Stimulated activated CD4-positive, alpha-beta T cell treated with anti-CD3 and anti-CD28 coated beads, Interleukin-1b, Interleukin-23, amount 100 ng/mL, for 24 hours (primary cell): ENCODE measurements at regions not wholly inside any gene's neighbourhood (a gene's known extent, or its start where the extent isn't known, plus 50 kb on each side); places are given as distances from the start of the nearest gene placed in this dataset.
"Not testable (repeated sequence)": the region's sequence is repeated elsewhere in the genome, so short reads cannot be mapped to it uniquely, and the experiment has no call there.

Experiments used
- DNase-seq, 4 experiments: peaks; one replicate each; pipeline ENCODE4 v3.0.0-alpha.2; 2020; ENCODE audit warnings: low read depth in 4 of 4, low spot score in 1 of 4

DNA sequence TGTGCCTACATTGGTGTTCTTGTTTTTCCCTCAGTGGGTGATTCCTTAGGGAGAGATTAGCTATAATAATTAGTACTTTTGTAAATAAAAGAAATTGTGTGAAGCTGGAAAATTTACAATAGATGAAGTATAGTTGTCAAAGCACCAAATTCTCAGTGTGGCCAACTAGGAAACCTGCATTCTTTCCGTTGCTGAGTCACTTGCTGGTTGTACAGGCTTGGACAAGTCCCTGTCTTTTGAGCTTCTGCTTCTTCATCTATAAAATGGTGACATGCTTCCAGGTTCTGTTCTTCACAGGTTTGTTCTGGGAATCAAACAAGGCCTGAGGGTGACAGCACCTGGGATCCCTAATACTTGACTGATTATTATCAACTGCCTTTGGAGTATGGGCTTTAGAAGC lies 184.1 kb upstream of the HES1 start:
- DNase-seq, result no peak

DNA sequence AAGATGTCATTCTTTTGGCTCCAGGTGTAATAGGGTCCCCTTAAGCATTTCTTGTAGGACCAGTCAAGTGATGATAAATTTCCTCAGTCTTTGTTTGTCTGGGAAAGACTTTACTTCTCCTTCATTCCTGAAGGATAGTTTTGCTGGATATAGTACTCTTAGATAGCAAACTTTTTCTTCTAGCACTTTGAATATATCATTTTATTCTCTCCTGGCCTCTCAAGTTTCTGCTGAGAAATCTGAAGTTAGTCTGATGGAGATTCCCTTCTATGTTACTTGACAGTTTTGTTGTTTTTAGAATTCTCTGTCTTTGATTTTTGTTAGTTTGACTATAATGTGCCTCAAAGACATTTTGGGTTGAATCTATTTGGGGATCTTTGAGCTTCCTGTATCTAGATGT lies 181.2 kb upstream of the HES1 start:
- DNase-seq, result no peak

DNA sequence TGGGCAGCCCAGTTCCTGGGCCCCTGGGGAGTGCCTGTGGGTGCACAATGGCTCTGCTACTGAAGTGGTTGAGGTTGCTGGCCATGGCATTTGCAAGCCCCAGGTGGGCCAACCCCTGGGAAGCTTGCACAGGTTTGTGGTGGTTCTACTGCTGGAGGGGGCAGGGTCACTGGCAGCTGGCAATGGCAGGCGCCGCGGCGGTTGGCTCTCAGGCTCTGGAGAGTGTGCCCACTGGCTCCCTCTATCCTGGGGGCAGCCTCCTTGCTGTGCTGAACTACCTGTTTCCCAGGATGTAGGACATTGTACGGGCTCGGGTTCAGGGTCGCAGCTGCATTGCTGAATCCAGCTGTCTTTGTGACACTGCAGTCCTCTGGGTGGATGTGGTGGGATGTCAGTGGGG lies 180.2 kb upstream of the HES1 start:
- DNase-seq, result no peak

DNA sequence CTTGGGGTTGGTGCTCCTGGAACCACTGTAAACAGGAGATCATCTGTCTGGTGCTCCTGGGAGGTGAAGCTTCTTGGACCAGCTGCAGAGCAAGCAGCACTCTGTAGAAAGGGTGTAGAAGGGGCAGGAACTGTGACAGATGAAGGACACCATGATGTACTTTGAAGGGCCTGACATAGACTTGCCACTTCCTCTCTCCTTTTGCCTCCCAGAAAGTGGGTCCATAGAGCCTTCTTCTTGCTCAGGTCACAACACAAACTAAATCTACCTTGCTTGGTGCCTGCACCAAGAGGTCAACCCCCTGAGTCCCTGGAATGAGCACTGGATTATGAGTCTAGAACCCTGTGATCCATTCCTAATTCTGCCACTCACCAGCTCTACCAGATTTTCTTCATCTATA lies 176.1 kb upstream of the HES1 start:
- no peak for DNase-seq

DNA sequence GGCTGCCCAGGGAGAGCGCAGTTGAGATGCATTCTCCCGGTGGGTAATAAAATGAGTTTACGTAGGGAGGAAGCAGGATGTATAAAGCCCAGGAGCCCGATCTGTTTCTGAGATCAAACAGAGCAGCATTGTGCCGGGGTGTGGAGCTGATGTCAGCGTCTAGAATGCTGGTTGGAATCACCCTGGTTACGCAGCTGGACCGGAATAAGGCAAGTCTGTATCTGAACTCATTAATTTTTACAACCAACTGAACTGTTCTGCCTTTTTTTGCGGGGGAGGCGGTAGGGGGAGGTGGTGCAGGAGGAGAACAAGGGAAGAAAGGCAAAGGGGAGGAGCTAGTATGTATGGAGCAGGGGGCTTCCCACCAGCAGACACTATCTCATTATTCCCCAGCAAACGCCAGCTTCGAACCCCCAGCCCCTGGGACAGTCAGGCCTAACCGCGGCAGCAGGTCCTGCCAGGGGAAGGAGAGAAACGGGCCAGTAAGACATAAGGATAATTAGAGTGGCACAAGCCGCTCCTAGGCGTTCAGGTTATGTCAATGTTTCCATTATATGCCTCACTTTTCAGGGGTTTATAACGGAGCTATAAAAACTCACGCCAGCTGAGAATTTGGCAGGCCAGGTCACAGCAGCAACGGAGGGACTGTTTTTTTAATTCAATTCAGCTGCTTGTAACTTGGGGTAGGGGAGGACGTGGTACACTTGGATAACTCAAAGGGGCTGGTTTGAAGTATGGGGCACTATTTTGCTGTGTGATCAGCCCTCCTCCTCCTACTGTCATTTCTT lies 175.3 kb upstream of the HES1 start:
- no peak for DNase-seq

DNA sequence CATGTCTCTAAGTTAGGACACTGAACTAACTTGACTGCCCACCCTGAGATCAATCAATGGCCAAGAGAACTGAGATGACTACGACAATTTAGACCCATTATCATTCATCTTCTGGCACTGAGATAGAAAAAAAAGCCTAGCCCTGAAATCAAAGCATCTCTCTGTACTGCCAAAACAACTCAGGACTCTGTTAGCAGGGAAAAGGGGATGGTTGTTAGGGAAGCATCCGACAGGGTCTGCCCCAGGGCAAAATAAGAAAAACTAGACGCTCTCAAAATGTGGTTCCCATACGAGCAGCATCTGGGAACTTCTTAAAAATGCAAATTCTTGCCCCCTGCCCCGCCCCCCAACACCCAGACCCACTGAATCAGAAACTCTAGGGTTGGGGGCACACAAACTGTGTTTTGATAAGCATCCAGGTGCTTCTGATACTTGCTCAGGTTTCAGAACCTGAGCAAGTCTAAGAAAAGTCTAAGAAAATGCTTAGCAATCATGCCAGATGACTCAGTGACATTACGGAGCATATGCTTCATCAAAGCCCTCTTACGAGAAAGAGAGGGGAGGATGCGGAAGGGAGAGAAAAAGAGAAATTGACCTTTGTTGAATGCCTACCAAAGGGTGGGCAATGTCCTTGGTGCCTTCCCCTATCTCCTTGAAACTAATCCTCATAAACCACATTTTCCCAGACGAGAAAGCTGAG lies 172.8 kb upstream of the HES1 start:
- DNase-seq, result no peak

DNA sequence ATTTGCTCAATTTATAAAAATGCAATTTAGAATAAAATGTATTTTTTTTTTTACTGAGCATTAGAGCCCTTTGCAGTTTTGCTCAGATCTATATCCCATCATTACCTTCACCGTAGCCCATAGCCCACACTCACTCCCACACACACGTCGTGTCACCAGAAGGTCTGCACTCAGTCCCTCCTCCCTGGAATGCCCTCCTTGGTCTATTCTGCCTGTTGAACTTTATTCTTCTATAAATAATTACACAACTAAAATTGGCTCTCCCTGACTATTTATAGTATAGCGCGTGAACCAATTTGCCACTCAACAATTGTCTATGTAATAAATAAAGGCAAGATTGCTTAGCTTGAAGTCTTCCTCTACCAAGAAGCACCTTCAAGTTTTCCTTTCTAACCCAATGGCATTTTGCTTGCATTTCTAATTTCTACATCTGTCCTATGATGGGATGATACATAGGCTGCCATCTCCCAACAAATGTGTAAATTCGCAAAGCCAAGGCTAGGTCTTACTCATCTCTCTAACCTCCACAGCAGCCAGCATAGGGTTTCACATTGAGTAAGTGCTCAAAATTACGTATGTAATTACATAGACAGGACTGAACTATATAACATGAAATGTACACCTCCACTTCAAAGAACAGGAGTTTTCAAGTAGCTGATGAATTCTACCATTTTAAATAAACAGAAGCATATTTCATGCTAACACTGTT lies 172.0 kb upstream of the HES1 start:
- DNase-seq, result no peak

DNA sequence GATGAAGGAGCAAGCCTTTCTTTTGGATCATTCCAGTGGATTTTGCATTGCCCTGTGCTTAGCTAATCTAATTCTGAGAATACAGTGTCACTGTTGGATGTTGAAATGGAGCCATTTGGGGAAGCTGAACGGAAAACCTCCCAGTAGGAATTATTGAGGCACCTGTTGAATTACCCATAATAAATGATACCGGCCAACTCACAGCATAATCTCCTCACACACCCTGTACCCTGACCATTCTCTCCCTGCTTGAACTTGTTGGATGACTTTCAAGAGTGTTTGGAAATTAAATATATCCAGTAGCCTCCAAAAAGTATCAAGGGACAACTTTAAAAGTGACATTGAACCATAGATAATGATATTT lies 171.4 kb upstream of the HES1 start:
- DNase-seq, result no peak

DNA sequence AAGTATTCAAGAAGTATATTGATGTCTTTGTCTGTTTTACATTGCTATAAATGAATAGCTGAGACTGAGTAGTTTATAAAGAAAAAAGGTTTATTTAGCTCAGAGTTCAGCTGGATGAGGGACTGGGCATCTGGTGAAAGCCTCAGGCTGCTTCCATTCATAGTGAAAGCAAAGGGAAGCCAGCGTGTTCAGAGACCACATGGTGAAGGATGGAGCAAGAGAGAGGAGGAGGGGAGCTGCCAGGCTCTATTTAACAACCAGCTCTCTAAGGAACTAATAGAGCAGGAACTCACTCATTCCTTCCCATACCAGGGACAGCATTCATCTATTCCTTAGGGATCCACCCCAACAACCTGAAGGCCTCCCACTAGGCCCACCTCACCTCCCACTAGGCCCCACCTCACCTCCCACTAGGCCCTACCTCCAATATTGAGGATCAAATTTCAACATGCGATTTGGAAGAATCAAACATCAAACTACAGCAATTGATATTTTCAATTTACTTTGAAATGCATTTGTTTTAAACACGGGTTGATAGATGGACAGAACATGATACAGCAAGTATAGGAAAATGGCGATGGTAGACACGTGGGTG lies 167.5 kb upstream of the HES1 start:
- no peak for DNase-seq

DNA sequence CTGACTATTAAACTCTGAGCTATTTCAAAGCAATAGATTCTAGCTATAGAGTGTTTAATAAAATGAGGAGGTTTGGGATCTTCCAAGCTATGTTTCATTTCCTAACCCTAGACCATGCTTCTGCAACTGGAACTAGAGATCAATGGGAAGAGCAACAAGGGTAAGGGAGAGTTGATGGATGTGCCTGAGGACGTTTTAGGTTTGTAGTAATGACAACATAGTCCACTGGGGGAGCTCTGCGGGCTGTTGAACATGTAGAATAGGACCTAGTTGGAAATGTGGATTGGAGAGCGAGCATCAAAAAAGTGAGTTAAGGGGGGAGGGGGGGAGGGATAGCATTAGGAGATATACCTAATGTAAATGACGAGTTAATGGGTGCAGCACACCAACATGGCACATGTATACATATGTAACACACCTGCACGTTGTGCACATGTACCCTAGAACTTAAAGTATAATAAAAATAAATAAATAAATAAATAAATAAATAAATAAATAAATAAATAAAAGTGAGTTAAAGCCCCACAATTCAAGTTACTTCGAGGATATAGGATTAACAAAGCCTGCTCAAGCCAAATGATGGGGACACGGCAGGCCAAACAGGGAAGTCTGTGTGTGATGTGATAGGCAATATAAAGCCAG lies 165.7 kb upstream of the HES1 start:
- not testable (repeated sequence) for DNase-seq

DNA sequence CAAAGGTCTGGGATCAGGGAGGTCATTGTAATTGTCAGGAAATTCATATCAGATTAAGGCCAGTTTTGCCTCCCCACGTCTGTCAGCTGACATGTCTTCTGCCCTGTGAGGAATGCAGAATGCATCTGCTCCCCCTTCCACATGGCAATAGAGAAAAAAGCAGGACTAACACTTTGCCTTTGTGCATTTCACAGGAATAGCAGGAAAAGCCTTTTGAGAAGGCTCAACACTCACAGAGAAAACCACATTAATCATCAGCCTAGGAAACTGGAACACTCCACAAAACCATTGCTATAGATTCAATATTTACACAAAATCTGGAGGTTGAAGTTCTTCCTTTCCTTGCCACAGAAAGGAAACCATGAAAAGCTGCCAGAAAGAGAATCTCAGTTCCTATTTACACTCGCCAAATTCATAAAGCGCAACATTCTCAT lies 165.2 kb upstream of the HES1 start:
- no peak for DNase-seq

DNA sequence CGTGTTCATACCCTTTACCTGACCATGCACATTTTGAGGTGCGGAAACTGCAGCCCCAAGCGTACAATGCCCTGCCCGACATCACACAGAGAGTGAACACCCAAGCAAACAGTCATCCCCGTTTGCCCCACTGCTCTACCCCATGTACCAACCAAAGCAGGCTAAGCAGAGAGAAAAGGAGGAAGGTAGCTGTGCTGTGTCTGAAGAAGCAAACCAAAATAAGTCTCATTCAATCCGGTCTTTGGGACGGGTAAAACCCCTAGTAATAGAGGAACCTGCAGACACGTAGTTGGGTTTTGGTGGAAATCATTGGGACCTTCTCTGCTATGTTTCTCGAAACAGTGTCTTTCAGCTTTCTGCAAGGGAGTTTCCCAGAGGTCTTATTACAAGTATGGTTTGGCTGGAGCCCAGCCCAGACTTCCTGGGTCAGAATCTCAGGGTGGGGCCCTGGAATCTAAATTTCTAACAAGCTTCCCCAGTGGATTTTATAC lies 164.6 kb upstream of the HES1 start:
- DNase-seq, result no peak

DNA sequence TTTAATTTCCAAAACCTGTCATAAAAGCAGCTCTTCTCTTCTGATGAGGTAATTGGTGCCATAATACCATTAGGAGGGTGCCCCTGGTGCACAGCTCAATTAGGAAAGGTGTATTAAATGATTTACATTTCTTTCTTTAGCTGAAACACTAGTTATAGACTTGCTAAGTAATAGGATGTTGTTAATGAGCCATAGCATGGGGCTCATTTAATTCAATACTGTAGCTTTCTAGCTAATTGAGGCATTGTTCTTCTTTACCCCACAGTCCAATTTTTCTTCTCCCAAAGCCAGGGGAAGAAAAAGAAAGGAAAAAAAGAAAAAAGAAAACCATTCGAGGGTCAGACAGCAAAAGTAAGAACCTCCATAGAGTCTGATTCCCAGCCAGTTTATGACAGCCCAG lies 164.0 kb upstream of the HES1 start:
- no peak for DNase-seq

DNA sequence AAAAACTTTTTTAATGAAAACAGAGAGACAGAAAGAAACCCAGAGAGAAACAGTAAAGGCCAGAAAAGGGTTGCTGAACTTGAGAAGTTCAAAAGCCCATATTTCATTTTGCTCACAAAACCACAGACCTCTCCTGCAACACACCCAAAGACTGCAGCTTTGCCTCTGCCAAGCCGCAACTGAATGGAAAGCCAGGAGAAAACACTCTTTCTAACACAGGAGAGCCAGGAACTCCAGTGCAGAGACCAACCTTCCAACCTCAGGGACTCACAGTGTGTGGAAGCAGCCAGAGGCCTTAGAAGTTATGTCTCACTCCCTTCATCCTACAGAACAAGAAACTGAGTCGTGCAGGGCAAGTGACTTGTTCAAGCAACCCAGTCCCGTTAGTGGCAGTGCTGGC lies 163.1 kb upstream of the HES1 start:
- no peak for DNase-seq

DNA sequence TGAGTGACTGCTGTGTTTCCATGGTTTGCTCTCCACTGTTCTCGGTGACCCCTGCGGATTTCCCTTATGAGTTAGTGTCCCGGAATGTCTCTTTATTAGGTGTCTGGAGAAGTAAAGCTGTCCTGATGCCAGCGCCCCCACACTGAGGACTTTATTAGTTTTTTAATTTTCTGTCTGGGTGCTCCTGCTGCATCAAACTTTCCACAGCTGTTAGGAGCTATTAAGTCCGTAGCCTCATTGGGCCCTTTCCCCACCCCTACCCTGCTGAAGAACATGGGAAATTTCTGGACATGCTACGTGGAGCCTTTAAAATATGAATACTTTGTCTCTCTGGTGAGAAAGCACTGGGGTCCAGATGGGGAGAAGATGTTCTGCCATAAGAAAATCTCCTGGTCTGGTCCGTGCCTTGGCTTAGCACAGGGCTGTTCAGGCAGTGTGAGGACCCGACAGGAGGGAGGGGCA lies 161.7 kb upstream of the HES1 start:
- DNase-seq, result no peak

DNA sequence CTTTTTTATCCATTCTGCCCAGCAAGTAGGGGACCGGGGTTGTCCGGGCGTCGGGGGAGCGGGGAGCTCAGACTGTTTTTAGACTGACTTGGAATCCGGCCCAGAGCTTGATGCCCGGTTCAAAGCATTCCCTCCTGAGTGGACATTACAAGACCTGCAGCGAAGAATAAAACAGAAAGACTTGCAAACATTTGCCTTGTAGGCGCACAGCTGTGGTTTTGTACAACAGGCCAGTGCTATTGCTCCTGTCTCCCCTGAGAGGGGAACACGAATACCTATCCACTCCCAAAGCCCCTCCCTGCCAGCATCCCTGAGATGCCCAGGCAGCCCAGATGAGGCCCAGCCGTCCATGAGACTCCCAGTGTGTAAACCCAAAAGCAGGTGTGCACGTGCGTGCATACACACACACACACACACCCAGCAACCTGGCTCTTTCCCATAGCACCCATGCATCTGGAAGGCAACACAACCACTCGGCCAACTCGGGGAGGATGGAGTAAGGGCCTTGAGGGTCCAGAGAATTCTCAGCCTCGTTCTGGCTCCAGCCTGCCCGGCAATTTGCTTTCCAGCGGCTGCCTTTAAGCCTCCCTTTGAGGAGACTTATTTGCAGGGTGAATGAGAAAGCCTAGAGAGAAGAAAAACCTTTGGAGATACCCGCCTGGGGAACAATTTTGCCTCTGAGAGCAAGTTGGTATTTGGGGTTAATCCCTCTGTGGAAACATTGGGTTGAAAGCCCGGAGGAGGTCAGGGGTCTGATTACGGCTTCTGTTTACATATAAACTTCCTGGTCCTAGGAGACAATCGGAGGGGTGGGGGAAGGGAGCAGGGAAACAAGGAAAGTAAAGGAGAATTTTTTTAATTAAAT lies 161.0 kb upstream of the HES1 start:
- DNase-seq, result no peak

DNA sequence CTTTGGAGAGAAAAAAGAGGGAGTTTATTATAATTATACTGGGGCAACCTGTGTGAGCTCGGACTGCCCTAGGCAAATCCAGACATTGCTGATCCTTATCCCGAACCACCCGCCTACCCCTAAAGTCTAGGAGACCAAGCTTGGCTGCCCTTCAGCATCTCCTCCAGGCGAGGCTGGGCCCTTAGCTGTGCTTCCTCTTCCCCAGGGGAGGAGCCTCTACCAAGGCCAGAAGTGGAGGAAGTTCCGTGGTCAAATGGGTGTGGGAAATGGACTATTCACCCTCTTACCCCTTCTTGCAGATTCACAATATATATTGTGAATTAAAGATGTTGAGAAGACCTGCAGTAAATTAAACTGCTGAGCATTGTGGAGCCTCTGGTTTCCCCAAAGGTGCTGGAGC lies 158.3 kb upstream of the HES1 start:
- no peak for DNase-seq

DNA sequence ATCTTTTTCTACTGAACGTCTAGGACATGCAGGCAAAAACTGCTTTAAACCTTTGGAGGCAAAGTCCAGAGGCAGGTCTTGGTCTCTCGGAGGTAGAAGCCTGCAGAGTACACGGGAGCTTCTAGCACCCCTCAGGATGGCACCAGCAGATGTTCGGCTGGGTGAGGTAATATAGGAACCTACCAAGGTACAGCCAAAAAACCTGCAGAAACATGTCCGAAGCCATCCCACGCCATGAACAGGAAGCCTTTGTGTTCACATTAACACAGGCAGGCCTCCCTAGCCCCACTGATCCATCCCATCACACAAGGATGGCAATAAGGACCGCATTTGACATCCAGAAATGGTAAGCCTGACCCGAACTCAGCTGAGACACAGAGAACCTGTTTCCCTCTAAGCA lies 157.9 kb upstream of the HES1 start:
- DNase-seq, result no peak

DNA sequence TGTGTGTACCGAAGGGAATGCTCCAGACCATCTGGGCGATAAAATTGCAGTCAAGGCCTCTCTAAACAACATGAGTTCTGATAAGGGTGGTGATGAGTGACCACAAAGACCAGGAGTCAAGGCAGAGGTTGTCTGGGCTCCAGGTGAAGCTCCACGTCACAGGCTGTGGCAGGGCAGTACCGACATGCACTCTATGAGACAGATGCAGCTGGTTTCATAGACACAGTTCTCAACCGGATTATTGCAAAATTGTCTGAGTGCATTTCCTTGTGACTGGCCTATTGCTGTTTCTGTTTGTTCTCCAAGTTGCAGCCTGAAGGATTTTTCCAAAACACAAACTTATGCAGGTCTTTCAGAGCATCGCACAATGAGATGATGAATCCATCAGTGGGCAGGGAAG lies 157.5 kb upstream of the HES1 start:
- no peak for DNase-seq

DNA sequence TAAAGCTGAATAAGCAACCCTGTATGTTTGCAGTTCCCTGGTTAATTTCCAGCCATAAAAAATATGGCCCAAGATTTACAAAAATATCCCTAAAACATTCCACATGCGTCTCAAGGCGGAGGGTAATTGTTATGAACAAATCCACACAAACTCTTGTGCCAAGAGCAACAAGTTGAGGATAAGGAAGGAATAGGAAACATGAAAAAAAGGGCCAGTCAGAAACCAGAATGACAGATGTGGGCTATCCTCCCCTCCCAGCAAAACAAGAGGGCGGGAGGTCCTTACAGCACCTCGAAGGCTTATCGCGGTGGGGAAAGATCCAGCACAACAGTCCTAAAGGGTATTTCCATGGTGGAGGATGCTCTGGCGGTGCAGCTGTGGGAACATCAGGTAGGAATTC lies 155.6 kb upstream of the HES1 start:
- DNase-seq, result no peak
